ENCODE measurements at regions not wholly inside any gene's neighbourhood (a gene's known extent, or its start where the extent isn't known, plus 50 kb on each side); places are given as distances from the start of the nearest gene placed in this dataset.
"Not testable (repeated sequence)": the region's sequence is repeated elsewhere in the genome, so short reads cannot be mapped to it uniquely, and the experiment has no call there.

GRCh38 chr10:124324856-124325632 is 93.7 kb downstream of the OAT start:
- no peak for DNase-seq (ENCODE audit: low read depth, low spot score)

GRCh38 chr10:124324451-124324850 is 94.3 kb downstream of the OAT start:
- DNase-seq (ENCODE audit: low read depth, low spot score) = no peak

DNA sequence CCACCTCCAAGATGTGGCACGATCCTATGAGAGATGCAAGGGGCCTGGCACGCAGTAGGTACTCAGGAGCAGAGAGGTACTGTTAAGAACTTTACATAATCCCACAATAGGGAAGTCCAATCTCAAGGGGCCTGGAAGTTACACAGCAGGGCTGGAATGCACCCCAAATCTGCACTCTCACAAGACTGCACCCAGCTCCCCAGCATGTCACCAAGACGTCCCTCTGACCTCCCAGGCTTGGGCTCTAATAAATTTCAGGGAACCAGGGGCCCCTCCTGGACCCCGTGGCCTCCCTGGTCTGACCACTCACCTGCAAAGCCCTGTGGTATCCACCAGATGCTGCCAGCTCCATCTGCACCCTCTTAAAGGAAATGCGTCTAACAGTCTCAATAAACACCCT is 94.9 kb downstream of the OAT start:
- no peak for DNase-seq (ENCODE audit: low read depth, low spot score)

DNA sequence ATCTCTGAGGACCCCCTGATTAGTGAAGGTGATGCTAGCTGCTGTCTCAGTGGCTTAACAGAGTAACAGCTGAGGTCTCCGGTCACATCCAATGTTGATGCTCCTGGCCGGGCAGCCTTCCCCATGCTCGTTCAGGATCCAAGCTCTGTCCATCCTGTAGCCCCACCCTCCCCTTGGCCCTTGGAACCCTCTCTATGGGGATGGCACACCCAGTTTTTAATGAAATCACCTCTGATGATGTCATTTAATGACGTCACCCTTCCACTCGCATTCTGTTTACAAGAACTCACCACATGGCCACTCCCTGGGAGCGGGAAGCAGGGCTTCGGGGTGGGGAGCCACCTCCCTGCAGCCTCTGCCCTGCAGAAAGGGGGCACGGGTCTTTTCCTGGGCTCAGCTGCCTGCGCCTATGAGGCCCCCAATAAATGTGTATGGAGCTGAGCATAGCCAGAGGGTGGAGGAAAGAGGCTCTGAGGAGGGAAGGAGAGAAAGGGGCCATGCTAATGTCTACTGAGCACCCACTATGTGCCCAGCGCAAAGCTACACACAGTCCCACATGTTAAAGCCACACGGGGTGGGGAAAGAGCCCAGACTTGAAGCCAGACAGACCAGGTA is 95.5 kb downstream of the OAT start:
- DNase-seq (ENCODE audit: low read depth, low spot score) = no peak

DNA sequence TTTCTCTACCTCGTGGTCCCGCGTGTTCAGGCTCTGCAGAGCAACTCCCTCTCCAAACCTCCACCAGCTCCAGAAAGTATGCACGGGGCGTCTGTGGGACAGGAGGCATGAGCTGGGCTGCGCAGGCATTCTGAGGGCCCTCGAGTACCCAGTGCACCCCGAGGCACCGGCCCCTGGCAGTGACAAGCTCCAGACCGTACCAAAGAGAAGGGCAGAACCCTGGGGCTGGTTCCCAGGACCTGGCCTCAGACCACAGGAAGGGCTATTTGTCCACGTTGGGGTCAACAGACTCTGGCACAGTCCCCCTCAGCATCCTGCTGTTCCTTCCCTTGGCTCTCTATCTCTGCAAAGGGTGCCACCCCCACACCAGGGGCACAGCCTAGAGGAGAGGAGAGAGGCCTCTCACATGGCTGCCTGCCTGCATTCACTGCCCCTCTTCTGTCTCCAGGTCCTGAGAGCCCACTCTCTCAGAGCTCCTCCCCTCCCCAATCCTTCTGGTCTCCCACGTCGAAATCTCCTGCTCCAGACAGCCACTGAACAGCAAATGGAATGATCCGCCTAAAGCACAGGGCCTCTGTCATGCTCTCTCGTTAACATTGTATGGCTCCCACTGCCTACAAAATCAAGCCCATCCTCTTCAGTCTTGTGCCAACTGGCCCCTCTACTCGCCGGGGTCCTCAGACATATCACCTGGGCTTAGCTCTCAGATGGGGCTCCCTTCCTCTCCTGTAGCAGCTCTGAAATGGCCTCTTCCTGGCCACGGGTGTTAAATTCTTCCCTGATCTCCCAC is 96.3 kb downstream of the OAT start:
- no peak for DNase-seq (ENCODE audit: low read depth, low spot score)

DNA sequence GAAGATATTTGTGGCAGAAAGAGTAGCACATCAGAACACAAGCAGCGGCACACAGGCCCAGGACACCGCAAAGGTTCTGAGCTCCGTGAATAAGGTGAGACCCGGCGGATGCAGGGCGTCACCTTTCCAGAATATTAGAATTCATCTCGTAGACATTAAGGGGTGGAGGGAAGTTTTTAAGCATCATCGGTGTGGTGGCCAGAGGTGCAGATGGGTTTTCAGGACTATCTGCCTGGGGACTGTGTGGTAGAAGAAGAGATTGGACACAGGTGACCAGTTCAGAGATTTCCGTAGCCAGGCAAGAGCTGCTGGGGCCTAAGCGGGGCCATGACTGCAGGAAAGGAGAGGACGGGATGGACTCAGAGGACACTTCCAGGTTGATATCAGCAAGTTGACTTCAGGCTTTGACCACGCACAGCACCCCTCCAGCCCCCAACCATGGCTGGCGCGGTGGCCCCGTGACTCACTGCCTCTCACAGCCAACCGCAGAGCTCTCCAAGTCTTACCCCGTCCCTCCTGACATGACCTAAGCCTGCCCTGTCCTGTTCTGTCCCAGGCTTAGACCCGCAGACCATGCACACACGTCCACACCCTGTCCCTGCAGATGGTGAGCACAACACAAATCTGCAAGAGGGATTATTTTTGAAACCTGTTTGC is 97.2 kb downstream of the OAT start:
- DNase-seq (ENCODE audit: low read depth, low spot score) = no peak

- no peak for DNase-seq (ENCODE audit: low read depth, low spot score)
Observed at GRCh38 chr10:124320778-124321432, 97.8 kb downstream of the OAT start.

- no peak for DNase-seq (ENCODE audit: low read depth, low spot score)
Observed at GRCh38 chr10:124319926-124320391, 98.8 kb downstream of the OAT start.

GRCh38 chr10:124319520-124319919 is 99.2 kb downstream of the OAT start:
- DNase-seq (ENCODE audit: low read depth, low spot score) = not testable (repeated sequence)

- no peak for DNase-seq (ENCODE audit: low read depth, low spot score)
Observed at GRCh38 chr10:124318811-124319210, 99.9 kb downstream of the OAT start.

- no peak for DNase-seq (ENCODE audit: low read depth, low spot score)
Observed at GRCh38 chr10:124318076-124318475, 100.6 kb downstream of the OAT start.

- no peak for DNase-seq (ENCODE audit: low read depth, low spot score)
Observed at GRCh38 chr10:124316326-124316725, 102.4 kb downstream of the OAT start.

DNA sequence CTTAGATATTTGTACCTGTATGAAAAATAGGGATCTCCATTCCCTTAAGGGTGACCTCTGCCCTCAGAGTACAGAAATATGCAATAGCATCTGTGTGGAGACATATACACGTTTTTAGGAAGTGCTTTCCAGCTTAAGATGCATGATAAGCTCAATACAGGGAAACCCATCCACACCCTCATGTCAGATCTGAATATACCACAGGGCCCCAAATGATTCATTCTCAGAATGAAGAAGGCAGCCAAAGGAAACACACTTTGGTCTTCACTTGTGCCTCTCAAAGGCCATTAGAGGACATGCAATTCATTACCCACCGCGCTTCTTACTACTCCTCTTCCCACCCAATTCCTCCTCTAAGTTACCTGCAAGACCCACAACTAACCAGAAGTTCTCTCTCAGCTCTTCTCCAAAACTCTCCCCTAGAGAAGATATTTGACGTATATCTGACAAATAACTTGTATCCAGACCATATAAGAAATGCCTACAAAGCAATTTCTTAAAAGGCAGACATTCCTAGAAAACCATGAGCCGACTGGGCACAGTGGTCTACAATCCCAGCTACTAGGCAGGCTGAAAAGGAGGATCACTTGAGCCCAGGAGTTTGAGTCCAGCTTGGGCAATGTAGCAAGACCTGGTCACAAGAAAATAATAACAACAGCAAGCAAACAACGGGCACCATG is 103.0 kb downstream of the OAT start:
- DNase-seq (ENCODE audit: low read depth, low spot score) = no peak

- no peak for DNase-seq (ENCODE audit: low read depth, low spot score)
Observed at GRCh38 chr10:124313374-124313773, 105.3 kb downstream of the OAT start.

DNA sequence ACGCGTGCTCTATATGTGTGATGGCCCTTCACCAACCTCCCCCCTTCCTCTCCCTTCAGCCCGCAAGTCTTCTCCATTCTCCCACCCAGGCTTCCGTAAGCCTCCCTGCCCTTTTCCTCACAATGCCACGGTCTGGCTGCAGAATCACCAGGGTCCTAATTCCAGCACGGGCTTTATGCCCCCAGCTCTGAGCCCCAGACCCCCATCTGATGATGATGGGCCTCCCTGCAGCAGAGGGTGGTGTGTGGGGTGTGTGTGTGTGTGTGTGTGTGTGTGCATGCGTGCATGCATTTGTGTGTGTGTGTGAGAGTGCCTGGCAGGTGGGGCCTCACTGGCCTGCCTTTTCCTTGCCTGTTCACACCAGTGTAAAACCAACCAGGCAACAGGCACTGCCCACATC is 109.9 kb downstream of the OAT start:
- no peak for DNase-seq (ENCODE audit: low read depth, low spot score)

DNA sequence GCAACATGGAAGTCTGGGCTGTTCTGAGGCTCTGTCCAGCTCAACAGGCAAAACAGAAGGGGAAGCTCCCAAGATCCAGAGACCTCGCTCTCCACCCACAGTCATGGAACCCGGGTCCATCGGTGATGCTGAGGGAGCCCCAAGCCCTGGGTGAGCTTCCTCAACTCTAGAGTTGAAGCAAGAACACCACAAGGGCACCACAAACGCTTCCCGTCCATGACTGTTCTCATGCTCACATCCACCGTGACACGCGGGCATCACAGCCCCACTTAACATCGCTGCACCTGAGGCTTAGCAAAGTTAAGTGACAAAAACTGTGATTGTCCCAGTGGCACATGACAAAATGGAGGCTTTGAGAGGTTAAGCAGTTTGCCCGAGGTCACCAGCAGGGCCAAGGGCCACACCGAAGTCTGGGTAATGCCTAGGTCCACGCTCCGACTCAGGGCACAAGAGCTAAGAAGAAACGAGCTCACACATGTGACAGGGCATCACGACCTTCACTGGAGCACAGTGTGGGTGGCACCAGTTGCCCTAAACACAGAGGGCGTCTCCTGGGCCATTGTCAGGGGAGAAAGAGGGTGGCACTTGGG is 110.6 kb downstream of the OAT start:
- no peak for DNase-seq (ENCODE audit: low read depth, low spot score)

- DNase-seq (ENCODE audit: low read depth, low spot score) = no peak
Observed at GRCh38 chr10:124307591-124307990, 111.1 kb downstream of the OAT start.

- no peak for DNase-seq (ENCODE audit: low read depth, low spot score)
Observed at GRCh38 chr10:124306922-124307371, 111.8 kb downstream of the OAT start.

- DNase-seq (ENCODE audit: low read depth, low spot score) = no peak
Observed at GRCh38 chr10:124306520-124306919, 112.2 kb downstream of the OAT start.

DNA sequence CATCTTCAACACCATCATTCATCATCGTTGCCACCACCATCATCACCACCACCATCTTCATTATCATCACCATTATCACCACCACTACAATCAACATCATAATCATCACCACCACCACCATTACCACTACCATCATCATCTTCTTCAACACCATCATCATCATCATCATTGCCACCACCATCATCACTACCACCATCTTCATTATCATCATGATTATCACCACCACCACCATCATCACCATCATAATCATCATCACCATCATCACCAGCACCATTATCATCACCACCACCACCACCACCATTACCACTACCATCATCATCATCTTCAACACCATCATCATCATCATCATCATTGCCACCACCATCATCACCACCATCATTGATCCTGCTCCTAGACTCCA is 112.7 kb downstream of the OAT start:
- no peak for DNase-seq (ENCODE audit: low read depth, low spot score)
